Hippocampal formation (tissue), 2 donors: ENCODE measurements at regions not wholly inside any gene's neighbourhood (a gene's known extent, or its start where the extent isn't known, plus 50 kb on each side); places are given as distances from the start of the nearest gene placed in this dataset.

Source experiments
- DNase-seq, 2 donors: peaks; one replicate each; lab custom pipeline; 2025; lab: John Stamatoyannopoulos, UW

- DNase-seq = no peak
Observed at GRCh38 chr2:7930800-7931635, 750.8 kb upstream of the ID2 start.

- DNase-seq = no peak
Observed at GRCh38 chr2:7931808-7932207, 750.0 kb upstream of the ID2 start.

GRCh38 chr2:7933672-7934071 is 748.2 kb upstream of the ID2 start:
- no peak for DNase-seq

GRCh38 chr2:7934476-7934875 is 747.4 kb upstream of the ID2 start:
- no peak for DNase-seq

- DNase-seq = no peak
Observed at GRCh38 chr2:7937082-7937481, 744.8 kb upstream of the ID2 start.

GRCh38 chr2:7940723-7941122 is 741.1 kb upstream of the ID2 start:
- no peak for DNase-seq

- no peak for DNase-seq
Observed at GRCh38 chr2:7943446-7943845, 738.4 kb upstream of the ID2 start.

GRCh38 chr2:7945026-7945425 is 736.8 kb upstream of the ID2 start:
- no peak for DNase-seq

GRCh38 chr2:7950035-7950612 is 731.7 kb upstream of the ID2 start:
- no peak for DNase-seq

GRCh38 chr2:7951001-7951400 is 730.9 kb upstream of the ID2 start:
- DNase-seq = no peak

GRCh38 chr2:7951490-7951889 is 730.4 kb upstream of the ID2 start:
- DNase-seq = no peak

GRCh38 chr2:7952046-7952745 is 729.7 kb upstream of the ID2 start:
- DNase-seq = no peak

- DNase-seq = no peak
Observed at GRCh38 chr2:7953195-7953594, 728.7 kb upstream of the ID2 start.

GRCh38 chr2:7954234-7954633 is 727.6 kb upstream of the ID2 start:
- DNase-seq = no peak

GRCh38 chr2:7956126-7956689 is 725.6 kb upstream of the ID2 start:
- DNase-seq = no peak

- DNase-seq = no peak
Observed at GRCh38 chr2:7961550-7961949, 720.3 kb upstream of the ID2 start.

GRCh38 chr2:7962161-7962560 is 719.7 kb upstream of the ID2 start:
- DNase-seq = no peak

GRCh38 chr2:7963787-7964186 is 718.1 kb upstream of the ID2 start:
- DNase-seq = no peak

GRCh38 chr2:7966032-7966431 is 715.8 kb upstream of the ID2 start:
- DNase-seq = no peak

GRCh38 chr2:7967707-7968405 is 714.0 kb upstream of the ID2 start:
- no peak for DNase-seq

GRCh38 chr2:7969756-7970515 is 711.9 kb upstream of the ID2 start:
- DNase-seq = no peak
